ENCODE measurements at regions not wholly inside any gene's neighbourhood (a gene's known extent, or its start where the extent isn't known, plus 50 kb on each side); places are given as distances from the start of the nearest gene placed in this dataset.
A peak's percentile ranks its signal among the peaks of the same experiment; 100 is the strongest.

GRCh38 chr4:122086338-122087065 is 65.6 kb upstream of the BLTP1 start:
- TF ChIP-seq TEAD4 (IDR thresholded peaks at IDR 0.05) = peak; percentile 61
- TF ChIP-seq REST (IDR thresholded peaks at IDR 0.05; ENCODE audit: low read depth) = no peak
- TF ChIP-seq NFIC (IDR thresholded peaks at IDR 0.05) = peak; percentile 57
- TF ChIP-seq CREB1 (IDR thresholded peaks at IDR 0.05; ENCODE audit: low read depth) = no peak
- TF ChIP-seq MAX (IDR thresholded peaks at IDR 0.05) = no peak
- TF ChIP-seq FOXM1 (IDR thresholded peaks at IDR 0.05; ENCODE audit: borderline replicate concordance, low read depth) = peak; percentile 48; the same call in 1 of the 2 replicates
- peak; percentile 64 for TF ChIP-seq TCF12 (IDR thresholded peaks at IDR 0.05; ENCODE audit: low read depth)
- peak; percentile 72; the same call in 1 of the 2 replicates for TF ChIP-seq EP300 (IDR thresholded peaks at IDR 0.05; ENCODE audit: borderline replicate concordance)
- no peak for TF ChIP-seq ZBTB7A (IDR thresholded peaks at IDR 0.05; ENCODE audit: low read depth)
- TF ChIP-seq USF1 (IDR thresholded peaks at IDR 0.05) = no peak
- TF ChIP-seq RAD21 (IDR thresholded peaks at IDR 0.05; ENCODE audit: low read depth) = no peak
- TF ChIP-seq EGR1 (IDR thresholded peaks at IDR 0.05) = no peak
- TF ChIP-seq TAF1 (IDR thresholded peaks at IDR 0.05; ENCODE audit: low read depth) = no peak
- peak; percentile 59; the same call in 1 of the 2 replicates for TF ChIP-seq CEBPB (IDR thresholded peaks at IDR 0.05)
- no peak for TF ChIP-seq YY1 (IDR thresholded peaks at IDR 0.05; ENCODE audit: low read depth)

GRCh38 chr4:122083989-122084388 is 68.1 kb upstream of the BLTP1 start:
- TF ChIP-seq TAF1 (IDR thresholded peaks at IDR 0.05; ENCODE audit: low read depth) (no peak), FOXM1 (IDR thresholded peaks at IDR 0.05; ENCODE audit: borderline replicate concordance, low read depth) (no peak), TEAD4 (IDR thresholded peaks at IDR 0.05) (no peak), RAD21 (IDR thresholded peaks at IDR 0.05; ENCODE audit: low read depth) (no peak), EP300 (IDR thresholded peaks at IDR 0.05; ENCODE audit: borderline replicate concordance) (no peak), NFIC (IDR thresholded peaks at IDR 0.05) (no peak), MAX (IDR thresholded peaks at IDR 0.05) (no peak), TCF12 (IDR thresholded peaks at IDR 0.05; ENCODE audit: low read depth) (no peak), ZBTB7A (IDR thresholded peaks at IDR 0.05; ENCODE audit: low read depth) (no peak), REST (IDR thresholded peaks at IDR 0.05; ENCODE audit: low read depth) (no peak), CREB1 (IDR thresholded peaks at IDR 0.05; ENCODE audit: low read depth) (no peak), CEBPB (IDR thresholded peaks at IDR 0.05) (no peak), YY1 (IDR thresholded peaks at IDR 0.05; ENCODE audit: low read depth) (no peak), EGR1 (IDR thresholded peaks at IDR 0.05) (no peak), USF1 (IDR thresholded peaks at IDR 0.05) (no peak)

- TF ChIP-seq FOXM1 (IDR thresholded peaks at IDR 0.05; ENCODE audit: borderline replicate concordance, low read depth) = no peak
- no peak for TF ChIP-seq MAX (IDR thresholded peaks at IDR 0.05)
- no peak for TF ChIP-seq TAF1 (IDR thresholded peaks at IDR 0.05; ENCODE audit: low read depth)
- no peak for TF ChIP-seq EP300 (IDR thresholded peaks at IDR 0.05; ENCODE audit: borderline replicate concordance)
Observed at GRCh38 chr4:122083351-122083750, 68.8 kb upstream of the BLTP1 start.

- TF ChIP-seq FOXM1 (IDR thresholded peaks at IDR 0.05; ENCODE audit: borderline replicate concordance, low read depth) (no peak), TAF1 (IDR thresholded peaks at IDR 0.05; ENCODE audit: low read depth) (no peak), NFIC (IDR thresholded peaks at IDR 0.05) (no peak), CREB1 (IDR thresholded peaks at IDR 0.05; ENCODE audit: low read depth) (no peak), YY1 (IDR thresholded peaks at IDR 0.05; ENCODE audit: low read depth) (no peak), USF1 (IDR thresholded peaks at IDR 0.05) (no peak), TEAD4 (IDR thresholded peaks at IDR 0.05) (no peak), TCF12 (IDR thresholded peaks at IDR 0.05; ENCODE audit: low read depth) (no peak), MAX (IDR thresholded peaks at IDR 0.05) (no peak), ZBTB7A (IDR thresholded peaks at IDR 0.05; ENCODE audit: low read depth) (no peak), EGR1 (IDR thresholded peaks at IDR 0.05) (no peak), REST (IDR thresholded peaks at IDR 0.05; ENCODE audit: low read depth) (no peak), CEBPB (IDR thresholded peaks at IDR 0.05) (no peak), EP300 (IDR thresholded peaks at IDR 0.05; ENCODE audit: borderline replicate concordance) (no peak), RAD21 (IDR thresholded peaks at IDR 0.05; ENCODE audit: low read depth) (no peak)
Observed at GRCh38 chr4:122082661-122083060, 69.5 kb upstream of the BLTP1 start.

Data from Ishikawa (cell line).